ENCODE measurements at regions not wholly inside any gene's neighbourhood (a gene's known extent, or its start where the extent isn't known, plus 50 kb on each side); places are given as distances from the start of the nearest gene placed in this dataset.

DNA sequence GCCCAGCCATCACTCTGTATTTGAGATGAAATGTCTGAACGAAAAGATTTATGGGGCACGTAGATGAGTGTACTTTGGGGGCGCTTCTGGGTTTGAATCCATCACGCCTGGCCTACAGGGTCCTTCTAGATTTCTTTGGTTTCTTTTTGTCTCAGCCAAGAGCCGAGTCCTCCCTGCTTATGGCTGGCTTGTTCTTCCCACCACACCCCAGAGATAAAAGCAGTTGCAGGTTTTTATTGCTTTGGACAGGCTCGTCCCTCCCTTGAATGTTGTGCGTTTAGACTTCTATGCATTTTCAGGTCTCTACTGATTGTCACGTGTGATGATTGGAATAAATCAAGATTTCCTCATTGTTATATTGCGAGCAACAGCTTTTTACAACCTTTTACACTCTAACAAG, 104.8 kb upstream of the CHRNA7 start:
- DNase-seq: no peak

- DNase-seq: no peak
Measured at GRCh38 chr15:31930967-31931366, 99.3 kb upstream of the CHRNA7 start.

- DNase-seq: no peak
Measured at GRCh38 chr15:31932576-31932975, 97.7 kb upstream of the CHRNA7 start.

DNA sequence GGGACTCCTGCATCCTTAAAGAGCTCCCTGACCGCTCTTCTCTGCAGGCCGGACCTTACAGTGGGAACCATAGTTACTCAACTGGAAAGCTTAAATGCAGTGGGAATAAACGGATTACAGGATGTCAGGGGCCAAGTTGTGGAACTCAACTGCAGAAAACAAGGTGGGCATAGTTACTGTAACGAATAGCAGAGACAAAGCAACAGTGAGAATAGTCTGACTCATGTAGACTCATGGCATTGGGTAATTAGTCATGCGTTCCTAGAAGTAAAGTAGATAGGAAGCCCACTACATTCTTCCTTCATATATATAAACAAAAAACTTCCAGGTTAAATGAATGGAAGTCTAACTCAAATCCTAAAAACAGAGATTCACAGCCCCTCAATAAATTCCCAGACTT, 95.5 kb upstream of the CHRNA7 start:
- no peak for DNase-seq

DNA sequence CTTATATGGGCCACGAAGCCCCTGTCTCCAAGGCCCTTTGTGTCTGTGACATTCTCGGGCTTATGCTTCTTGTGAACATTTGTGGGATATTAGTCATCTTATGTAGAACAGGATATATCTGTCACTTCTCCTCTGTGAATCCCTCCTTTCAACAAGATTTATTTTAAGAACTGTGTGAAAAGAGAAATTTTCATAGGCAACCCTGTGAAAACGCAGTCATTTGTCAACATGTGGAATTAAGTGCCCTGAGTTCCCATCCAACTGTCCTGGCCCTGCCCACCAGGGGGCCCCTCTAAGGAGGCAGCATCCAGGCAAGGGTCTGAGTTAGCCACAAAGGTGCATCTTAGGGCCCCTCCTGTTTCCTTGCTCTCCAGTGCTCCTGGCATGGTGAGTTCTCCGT, 76.8 kb upstream of the CHRNA7 start:
- no peak for DNase-seq

GRCh38 chr15:31954374-31955172, 75.7 kb upstream of the CHRNA7 start:
- DNase-seq: no peak

DNA sequence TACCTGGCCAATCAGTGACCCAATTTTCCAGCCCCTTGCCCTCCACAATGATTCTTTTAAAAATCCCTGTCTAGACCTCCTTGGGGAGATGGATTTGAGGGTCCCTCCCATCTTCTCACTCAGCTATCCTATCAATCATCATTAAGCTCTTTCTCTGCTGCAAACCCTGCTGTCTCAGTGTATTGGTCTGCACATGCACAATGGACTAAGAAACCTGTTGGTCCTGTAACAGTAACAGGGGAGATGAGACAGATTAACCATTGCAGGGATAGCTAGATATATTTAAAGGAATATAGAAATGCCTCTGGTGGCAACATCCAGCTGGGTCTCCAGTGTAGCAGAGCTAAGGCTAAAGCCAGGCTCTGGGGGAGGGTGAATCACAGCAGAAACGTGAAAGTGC, 74.6 kb upstream of the CHRNA7 start:
- DNase-seq: no peak

GRCh38 chr15:31957581-31957980, 72.7 kb upstream of the CHRNA7 start:
- no peak for DNase-seq

DNA sequence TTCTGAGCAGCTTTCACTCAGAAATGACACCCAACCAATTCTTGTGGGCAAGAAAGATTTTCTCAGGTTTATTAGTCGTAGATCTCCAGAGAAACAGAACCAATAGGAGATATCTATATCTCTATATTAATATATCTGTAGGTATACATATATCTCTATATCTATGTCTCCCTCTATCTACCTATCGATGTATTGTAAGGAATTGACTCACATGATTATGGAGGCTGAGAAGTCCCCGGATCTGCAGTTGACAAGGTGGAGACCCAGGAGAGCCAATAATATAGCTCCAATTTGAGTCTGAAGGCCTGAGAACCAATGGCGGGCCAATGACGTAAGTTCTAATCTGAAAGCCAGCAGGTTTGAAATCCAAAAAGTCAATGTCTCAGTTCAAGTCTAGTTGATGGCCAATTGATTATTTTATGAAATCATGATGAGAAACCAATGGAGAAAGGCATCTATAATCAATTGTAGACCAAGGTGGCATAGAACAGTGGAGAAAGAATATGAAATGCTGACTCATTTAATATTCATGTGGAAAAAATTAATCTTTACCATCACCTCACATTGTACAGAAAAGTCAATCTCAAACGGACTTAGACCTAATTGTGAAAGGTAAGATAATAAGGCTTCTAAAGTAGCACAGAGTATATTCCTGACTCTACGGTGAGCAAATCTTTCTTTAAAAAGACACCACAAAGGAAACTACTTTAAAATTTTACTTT, 65.6 kb upstream of the CHRNA7 start:
- no peak for DNase-seq

GRCh38 chr15:31970007-31970406, 60.3 kb upstream of the CHRNA7 start:
- DNase-seq: no peak

DNA sequence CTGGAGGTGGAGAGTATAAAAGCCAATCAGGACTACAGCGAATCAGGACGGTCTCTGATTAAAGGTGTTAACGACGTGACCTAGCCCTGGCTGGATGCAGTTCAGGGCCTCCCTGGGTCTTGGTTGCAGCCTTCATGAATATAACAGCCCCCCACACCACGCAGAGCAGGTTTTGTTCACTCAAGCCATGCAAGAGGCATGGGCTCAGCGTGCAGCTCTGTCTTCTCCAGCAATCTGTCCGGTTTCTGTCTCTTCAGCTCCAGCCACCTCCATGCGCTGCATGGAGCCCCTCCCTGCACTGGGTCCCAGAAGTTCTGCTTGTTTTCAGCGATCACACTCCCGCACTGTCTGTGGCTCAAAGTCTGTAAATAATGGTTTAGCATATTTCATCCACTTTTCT, 57.1 kb upstream of the CHRNA7 start:
- no peak for DNase-seq

- DNase-seq: no peak
Measured at GRCh38 chr15:31974154-31974794, 56.0 kb upstream of the CHRNA7 start.

DNA sequence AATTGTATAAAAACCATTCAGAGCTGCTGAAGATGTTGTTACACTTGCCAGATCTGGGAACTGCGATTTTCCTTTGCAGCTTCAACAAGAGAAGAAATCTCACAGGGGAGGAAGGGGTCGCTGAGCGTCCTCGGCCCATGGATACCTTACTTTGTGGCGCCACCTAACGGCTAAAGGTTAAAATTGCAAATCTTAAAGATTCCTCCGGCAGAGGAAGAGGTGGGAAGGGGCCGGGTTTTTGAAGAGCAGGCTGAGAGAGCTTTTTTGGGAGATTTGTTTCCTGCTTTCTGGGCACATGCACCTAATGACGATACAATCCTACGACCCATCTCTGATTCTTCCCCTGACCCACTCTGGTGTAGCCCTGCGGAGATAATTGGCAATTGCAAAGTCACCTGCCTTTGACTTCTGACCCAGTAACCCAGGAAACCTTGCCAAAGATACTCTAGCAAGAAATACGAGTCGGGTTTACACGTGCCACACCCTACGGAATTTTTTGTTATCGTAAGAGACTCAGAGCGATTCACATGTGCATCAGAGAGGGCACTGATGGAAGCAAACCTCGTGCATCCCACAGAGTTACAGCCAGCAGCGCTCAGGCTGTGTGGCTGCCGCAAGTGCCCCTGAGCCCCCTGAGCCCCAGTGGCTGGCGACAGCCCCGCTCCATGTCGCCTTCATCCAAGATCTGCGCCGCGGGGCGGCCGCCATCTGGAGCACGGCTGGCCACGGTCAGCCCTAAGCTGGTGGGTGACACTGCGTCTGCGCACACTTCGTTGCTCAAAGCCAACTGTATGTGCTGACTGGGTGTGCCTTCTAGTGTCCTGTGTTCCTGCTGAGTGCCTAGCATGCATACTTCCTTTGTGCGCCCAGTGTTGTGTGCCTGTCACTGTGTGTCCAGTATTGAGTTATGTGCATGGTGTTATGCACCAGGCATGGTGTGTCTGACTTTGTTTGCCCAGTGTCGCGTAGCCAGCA, 55.2 kb upstream of the CHRNA7 start:
- DNase-seq: no peak

DNA sequence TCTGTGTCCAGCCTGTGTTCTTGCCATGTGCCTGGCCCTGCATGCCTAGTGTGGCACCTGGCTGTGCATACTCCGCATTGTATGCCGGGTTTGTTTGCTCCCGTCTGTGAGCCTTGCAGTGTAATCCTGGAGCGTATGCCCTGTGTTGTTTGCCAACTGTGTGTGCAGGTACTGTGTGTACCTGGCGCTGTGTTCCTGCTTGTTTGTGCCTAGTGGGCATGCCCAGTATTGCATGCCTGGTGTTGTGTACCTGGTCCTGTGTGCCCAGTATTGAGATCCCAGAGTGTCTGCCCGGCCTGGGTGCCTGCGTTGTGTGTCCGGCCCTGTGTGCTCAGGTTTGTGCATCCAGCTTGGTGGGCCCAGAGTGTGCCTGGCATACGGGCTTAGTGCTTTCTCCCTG, 54.5 kb upstream of the CHRNA7 start:
- DNase-seq: no peak

- DNase-seq: no peak
Measured at GRCh38 chr15:31977138-31977537, 53.2 kb upstream of the CHRNA7 start.

DNA sequence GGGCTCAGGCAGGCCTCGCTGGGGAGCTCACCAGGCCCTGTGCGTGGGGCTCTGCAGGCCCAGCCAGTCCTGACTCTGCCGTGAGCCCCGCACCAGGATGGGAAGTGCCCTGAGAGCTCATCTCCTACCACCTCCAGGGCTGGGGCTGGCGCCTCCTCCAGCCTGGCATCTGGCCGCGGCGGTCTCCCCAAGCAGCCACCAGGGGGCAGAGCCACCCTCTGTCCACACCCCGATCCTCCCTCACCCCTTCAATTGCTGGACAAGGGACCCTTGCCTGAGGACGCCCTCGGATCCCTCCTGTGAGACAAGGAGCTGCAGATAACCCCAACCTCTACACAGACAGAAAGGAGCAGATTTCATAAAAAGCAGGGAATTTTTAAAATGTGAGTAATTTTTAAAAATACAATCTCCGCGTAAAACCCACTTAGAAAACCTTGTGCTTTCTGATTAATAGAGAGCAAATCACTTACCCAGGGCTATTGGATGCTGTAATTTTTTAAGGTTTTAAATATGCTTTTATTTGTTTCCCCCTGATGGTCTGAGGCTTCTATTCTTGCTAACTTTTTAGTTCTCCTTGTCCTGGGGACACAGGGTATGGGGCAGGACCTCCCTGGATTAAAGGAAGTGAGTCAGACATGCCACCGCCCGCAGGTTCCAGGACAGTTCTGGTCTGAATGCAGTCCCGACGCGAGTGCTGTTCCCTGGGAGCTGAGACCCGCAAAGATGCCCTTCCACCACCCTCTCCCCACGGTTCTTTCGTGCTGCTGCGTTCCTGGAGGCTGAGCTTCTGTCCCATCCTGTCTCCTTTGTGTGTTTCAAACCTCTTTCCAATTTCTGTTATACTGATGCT, 52.3 kb upstream of the CHRNA7 start:
- DNase-seq: peak; percentile 27
